Tibial nerve (tissue), 3 donors: ENCODE measurements at regions not wholly inside any gene's neighbourhood (a gene's known extent, or its start where the extent isn't known, plus 50 kb on each side); places are given as distances from the start of the nearest gene placed in this dataset.

Experiments
- CTCF ChIP-seq, 5 experiments: fragments of 200-600 bp in 3 of 5; fragments of 450-650 bp in 2 of 5; sonication (generic) in 3 of 5; IDR thresholded peaks; one replicate each; pipeline ENCODE4 v1.5.1; 2016 to 2019; ENCODE audit warnings: antibody characterized with exemption in 5 of 5, mild to moderate bottlenecking in 3 of 5, moderate library complexity in 2 of 5
- POLR2A ChIP-seq, 2 donors: fragments of 450-650 bp; IDR thresholded peaks; one replicate each; pipeline ENCODE4 v1.6.1; 2017; ENCODE audit warnings: antibody characterized with exemption in 2 of 2, mild to moderate bottlenecking in 2 of 2, moderate library complexity in 2 of 2

- TF ChIP-seq CTCF (IDR thresholded peaks at IDR 0.05) (no peak), POLR2A (IDR thresholded peaks at IDR 0.05) (no peak)
These were observed 278.3 kb downstream of the TNS1 start for GRCh38 chr2:217724471-217724870.
